ENCODE measurements at regions not wholly inside any gene's neighbourhood (a gene's known extent, or its start where the extent isn't known, plus 50 kb on each side); places are given as distances from the start of the nearest gene placed in this dataset.

DNA sequence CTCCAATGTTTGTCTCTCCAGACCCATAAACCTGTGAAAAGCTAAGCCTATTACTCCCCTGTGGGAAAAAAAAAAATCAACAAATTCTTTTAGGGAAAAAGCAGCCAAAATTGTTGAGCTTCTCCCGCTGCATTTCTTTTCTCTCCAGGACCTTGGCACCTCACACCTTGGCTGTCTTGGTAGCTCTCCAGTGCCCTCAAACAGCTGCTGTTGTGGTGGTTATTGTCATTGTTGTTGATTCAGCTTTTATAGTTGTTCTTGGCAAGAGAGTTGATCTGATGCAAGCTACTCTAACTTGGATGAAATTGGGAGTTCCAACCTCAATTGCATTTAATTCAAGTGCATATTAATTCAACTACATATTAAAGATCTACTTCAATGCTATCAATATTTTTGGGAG is 516.9 kb upstream of the LARGE1 start:
- TF ChIP-seq, protein P1, sequence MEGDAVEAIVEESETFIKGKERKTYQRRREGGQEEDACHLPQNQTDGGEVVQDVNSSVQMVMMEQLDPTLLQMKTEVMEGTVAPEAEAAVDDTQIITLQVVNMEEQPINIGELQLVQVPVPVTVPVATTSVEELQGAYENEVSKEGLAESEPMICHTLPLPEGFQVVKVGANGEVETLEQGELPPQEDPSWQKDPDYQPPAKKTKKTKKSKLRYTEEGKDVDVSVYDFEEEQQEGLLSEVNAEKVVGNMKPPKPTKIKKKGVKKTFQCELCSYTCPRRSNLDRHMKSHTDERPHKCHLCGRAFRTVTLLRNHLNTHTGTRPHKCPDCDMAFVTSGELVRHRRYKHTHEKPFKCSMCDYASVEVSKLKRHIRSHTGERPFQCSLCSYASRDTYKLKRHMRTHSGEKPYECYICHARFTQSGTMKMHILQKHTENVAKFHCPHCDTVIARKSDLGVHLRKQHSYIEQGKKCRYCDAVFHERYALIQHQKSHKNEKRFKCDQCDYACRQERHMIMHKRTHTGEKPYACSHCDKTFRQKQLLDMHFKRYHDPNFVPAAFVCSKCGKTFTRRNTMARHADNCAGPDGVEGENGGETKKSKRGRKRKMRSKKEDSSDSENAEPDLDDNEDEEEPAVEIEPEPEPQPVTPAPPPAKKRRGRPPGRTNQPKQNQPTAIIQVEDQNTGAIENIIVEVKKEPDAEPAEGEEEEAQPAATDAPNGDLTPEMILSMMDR (IDR thresholded peaks at IDR 0.05) = no peak
- TF ChIP-seq POLR2A (IDR thresholded peaks at IDR 0.05) (no peak), EP300 (IDR thresholded peaks at IDR 0.05) (no peak)
- Histone ChIP-seq H3K27me3 (no peaks in the 10 kb centered on the region), H3K27ac (no peak overlapping the region), H3K36me3 (no peaks in the 10 kb centered on the region), H3K4me1 (ENCODE audit: insufficient read depth) (no peaks in the 10 kb centered on the region), H3K9me3 (no peaks in the 10 kb centered on the region), H3K4me3 (no peak overlapping the region)
- WGBS, 3 donors = 28 to 48% (median 40%) methylated on average over 1 of the region's 1 CpG
- DNase-seq = no peak
- intact Hi-C loops (cut with DNase I) = no loop called here

DNA sequence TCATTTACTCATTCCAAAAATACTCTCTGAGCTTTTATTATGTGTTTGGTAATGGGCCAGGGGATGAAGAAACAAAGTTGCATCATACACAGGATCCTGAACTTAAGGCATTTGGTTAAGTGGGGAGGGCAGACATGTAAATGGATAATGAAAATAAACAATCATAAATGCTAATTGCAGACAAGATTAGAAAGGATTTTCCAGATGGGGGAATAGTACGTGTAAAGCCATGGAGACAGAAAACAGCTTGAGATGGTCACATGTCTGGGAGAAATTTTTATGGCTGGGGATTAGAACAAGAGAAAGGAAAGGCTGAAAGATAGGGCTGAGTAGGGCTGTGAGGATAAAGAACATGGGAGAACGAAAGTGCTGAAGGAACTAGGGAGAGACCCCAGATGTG is 534.3 kb upstream of the LARGE1 start:
- intact Hi-C loops (cut with DNase I) = no loop called here
- H3K27me3 ChIP-seq = no peaks in the 10 kb centered on the region
- H3K4me3 ChIP-seq = no peak overlapping the region
- no peak overlapping the region for H3K27ac ChIP-seq
- 14 to 25% (median 17%) methylated on average over 2 of the region's 2 CpGs for WGBS, 3 donors
- no peaks in the 10 kb centered on the region for H3K36me3 ChIP-seq
- no peak for TF ChIP-seq EP300 (IDR thresholded peaks at IDR 0.05)
- TF ChIP-seq, protein P1 (IDR thresholded peaks at IDR 0.05) = no peak
- no peak for TF ChIP-seq POLR2A (IDR thresholded peaks at IDR 0.05)
- H3K9me3 ChIP-seq = no peaks in the 10 kb centered on the region
- no peaks in the 10 kb centered on the region for H3K4me1 ChIP-seq (ENCODE audit: insufficient read depth)
- DNase-seq = no peak

DNA sequence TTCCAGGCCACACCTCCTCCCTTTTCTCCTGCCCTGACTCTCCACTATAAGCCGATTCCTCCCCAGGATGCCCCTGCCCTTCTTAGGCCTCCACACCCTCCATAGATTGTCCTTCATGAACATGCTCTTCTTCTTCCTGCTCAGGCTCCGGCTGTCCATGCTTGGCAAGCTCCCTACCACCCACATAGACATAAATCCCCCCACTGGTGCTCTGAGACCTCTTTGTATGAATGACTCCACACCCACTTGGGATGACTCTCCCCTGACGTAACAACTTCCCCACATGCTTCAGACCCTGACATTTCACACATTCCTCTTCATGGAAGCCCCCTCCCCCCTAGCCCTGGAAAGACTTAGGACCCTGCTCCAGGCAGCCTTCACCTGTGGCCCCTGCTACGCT is 542.5 kb upstream of the LARGE1 start:
- Histone ChIP-seq H3K27ac (no peak overlapping the region), H3K9me3 (no peaks in the 10 kb centered on the region), H3K27me3 (no peaks in the 10 kb centered on the region), H3K4me1 (ENCODE audit: insufficient read depth) (no peaks in the 10 kb centered on the region), H3K4me3 (no peak overlapping the region), H3K36me3 (no peaks in the 10 kb centered on the region)
- 47 to 66% (median 60%) methylated on average over 4 of the region's 4 CpGs for WGBS, 3 donors
- intact Hi-C loops (cut with DNase I) = no loop called here
- no peak for DNase-seq
- TF ChIP-seq EP300 (IDR thresholded peaks at IDR 0.05) = no peak
- TF ChIP-seq POLR2A (IDR thresholded peaks at IDR 0.05) = no peak
- TF ChIP-seq, protein P1 (IDR thresholded peaks at IDR 0.05) = no peak

DNA sequence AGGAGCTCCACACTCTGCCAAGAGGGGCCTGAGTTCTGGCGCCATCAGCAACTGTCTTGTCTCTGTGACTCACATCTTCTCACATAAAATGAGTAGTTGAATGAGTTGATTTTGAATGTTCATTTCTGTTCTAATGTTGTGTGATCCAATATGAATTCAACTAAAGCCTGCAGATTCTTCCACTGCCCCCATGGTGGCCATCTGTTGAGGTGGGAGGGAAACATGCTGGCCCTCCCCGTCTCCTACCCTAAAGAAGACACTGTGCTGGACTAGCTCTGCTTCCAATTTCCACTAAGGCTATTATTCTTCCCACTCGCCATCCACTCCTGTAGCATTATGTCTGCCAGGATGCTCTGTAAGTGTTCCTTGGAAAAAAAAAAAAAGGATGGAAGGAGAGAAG is 555.6 kb upstream of the LARGE1 start:
- no peaks in the 10 kb centered on the region for H3K9me3 ChIP-seq
- intact Hi-C loops (cut with DNase I) = no loop called here
- H3K4me3 ChIP-seq = no peak overlapping the region
- 57 to 66% (median 66%) methylated on average over 3 of the region's 3 CpGs for WGBS, 3 donors
- no peak for DNase-seq
- H3K4me1 ChIP-seq (ENCODE audit: insufficient read depth) = no peaks in the 10 kb centered on the region
- no peaks in the 10 kb centered on the region for H3K27me3 ChIP-seq
- H3K27ac ChIP-seq = no peak overlapping the region
- H3K36me3 ChIP-seq = no peaks in the 10 kb centered on the region
- no peak for TF ChIP-seq POLR2A (IDR thresholded peaks at IDR 0.05)
- TF ChIP-seq EP300 (IDR thresholded peaks at IDR 0.05) = no peak
- TF ChIP-seq, protein P1 (IDR thresholded peaks at IDR 0.05) = no peak

DNA sequence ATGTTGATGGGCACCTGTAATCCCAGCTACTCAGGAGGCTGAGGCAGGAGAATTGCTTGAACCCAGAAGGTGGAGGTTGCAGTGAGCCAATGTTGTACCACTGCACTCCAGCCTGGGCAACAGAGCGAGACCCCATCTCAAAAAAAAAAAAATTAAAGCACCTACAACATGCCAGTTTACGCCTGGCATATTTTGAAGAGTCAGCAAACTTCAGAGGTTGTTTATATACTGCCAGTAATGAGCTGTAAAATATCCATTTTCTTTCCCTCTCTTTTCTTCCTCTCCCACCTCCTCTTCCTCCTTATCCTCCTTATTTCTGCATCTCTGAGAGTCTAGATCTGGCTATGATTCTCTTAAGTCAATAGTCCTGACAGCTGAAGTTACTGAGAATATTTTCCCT is 556.5 kb upstream of the LARGE1 start:
- 77 to 83% (median 78%) methylated on average over 2 of the region's 2 CpGs for WGBS, 3 donors
- Histone ChIP-seq H3K4me3 (no peak overlapping the region), H3K27me3 (no peaks in the 10 kb centered on the region), H3K9me3 (no peaks in the 10 kb centered on the region), H3K27ac (no peak overlapping the region), H3K36me3 (no peaks in the 10 kb centered on the region), H3K4me1 (ENCODE audit: insufficient read depth) (no peaks in the 10 kb centered on the region)
- TF ChIP-seq POLR2A (IDR thresholded peaks at IDR 0.05) (no peak), EP300 (IDR thresholded peaks at IDR 0.05) (no peak)
- TF ChIP-seq, protein P1 (IDR thresholded peaks at IDR 0.05) = no peak
- no peak for DNase-seq
- intact Hi-C loops (cut with DNase I) = no loop called here

Data from ovary (tissue), 7 donors.